Activated CD4-positive, alpha-beta memory T cell treated with anti-CD3 and anti-CD28 coated beads, Interleukin-2, amount 10 ng/mL, durations not matched to agents 7 days and 5 days (primary cell): ENCODE measurements at regions not wholly inside any gene's neighbourhood (a gene's known extent, or its start where the extent isn't known, plus 50 kb on each side); places are given as distances from the start of the nearest gene placed in this dataset.

Source experiments
- CTCF ChIA-PET: fragments of 350-600 bp; sonication (Branson Sonifier 250); formaldehyde crosslinking; loops from one replicate; lab custom pipeline; 2021; ENCODE audit warnings: antibody characterized with exemption, inconsistent platforms; lab: Charles Lee
- POLR2A ChIA-PET: fragments of 350-600 bp; sonication (Branson Sonifier 250); formaldehyde crosslinking; loops from one replicate; lab custom pipeline; 2021; ENCODE audit warnings: antibody characterized with exemption; lab: Charles Lee
- DNase-seq: peaks from one replicate; pipeline ENCODE4 v3.0.0-alpha.2; 2020
- H3K27ac Mint-ChIP-seq: one replicate; pipeline ENCODE4 v1.8.0; 2021; ENCODE audit warnings: mild to moderate bottlenecking, mixed read lengths
- H3K27me3 Mint-ChIP-seq: one replicate; pipeline ENCODE4 v1.8.0; 2021; ENCODE audit warnings: mixed read lengths
- H3K36me3 Mint-ChIP-seq: one replicate; pipeline ENCODE4 v1.8.0; 2021; ENCODE audit warnings: low read depth, mixed read lengths
- H3K4me1 Mint-ChIP-seq: one replicate; pipeline ENCODE4 v1.8.0; 2021; ENCODE audit warnings: mixed read lengths
- H3K4me3 Mint-ChIP-seq: one replicate; pipeline ENCODE4 v1.8.0; 2021; ENCODE audit warnings: mild to moderate bottlenecking, mixed read lengths
- H3K9me3 Mint-ChIP-seq: one replicate; pipeline ENCODE4 v1.8.0; 2021; ENCODE audit warnings: mixed read lengths

- peaks cover 16% of the 10 kb centered on the region for H3K9me3 Mint-ChIP-seq
- no peak for DNase-seq
- H3K36me3 Mint-ChIP-seq, result no peaks in the 10 kb centered on the region
- H3K27me3 Mint-ChIP-seq, result no peaks in the 10 kb centered on the region
- CTCF ChIA-PET, result no interaction called here
- POLR2A ChIA-PET, result no interaction called here
- no peak overlapping the region for H3K4me3 Mint-ChIP-seq
- H3K27ac Mint-ChIP-seq, result no peak overlapping the region
- no peaks in the 10 kb centered on the region for H3K4me1 Mint-ChIP-seq
Observed at GRCh38 chr13:61146158-61146557, 269.5 kb downstream of the PCDH20 start.

DNA sequence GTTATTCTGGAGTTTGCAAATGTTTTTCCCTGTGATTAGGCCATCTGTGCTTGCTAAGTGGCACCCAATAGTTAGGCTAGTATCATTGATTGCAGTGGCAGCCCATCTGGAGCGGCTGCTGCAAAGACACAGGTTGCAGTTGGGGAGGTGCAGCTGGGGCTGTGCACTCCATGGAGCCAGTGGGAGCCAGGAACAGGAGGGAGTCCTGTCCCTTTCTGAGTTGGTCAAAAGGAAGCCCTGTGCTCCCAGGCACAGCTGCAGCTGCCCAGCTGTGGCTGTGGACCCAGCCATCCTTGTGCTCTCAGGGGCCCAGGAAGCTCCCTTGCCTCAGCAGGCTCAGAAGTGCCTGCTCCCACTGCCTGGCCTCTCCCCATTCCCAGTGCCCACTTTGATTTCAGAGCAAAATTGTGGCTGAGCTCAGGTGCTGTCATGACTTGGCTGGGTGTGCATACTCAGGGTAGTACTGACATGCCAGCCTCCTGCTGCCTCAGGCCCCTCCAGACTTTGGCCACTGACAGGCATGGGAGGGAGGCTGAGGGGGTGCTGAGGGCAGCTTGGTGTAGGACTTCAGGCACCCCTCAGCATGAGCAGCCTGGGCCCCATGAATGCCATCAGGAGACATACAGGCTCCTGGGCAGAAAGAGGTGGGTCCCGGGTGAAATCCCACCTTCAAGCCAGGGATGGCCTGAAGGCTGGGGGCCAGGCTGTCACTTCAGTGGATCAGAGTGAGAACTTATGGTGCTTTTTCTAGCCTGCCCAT, 270.6 kb downstream of the PCDH20 start:
- peaks cover 16% of the 10 kb centered on the region for H3K9me3 Mint-ChIP-seq
- no peaks in the 10 kb centered on the region for H3K27me3 Mint-ChIP-seq
- no peaks in the 10 kb centered on the region for H3K36me3 Mint-ChIP-seq
- DNase-seq, result no peak
- POLR2A ChIA-PET, result no interaction called here
- CTCF ChIA-PET, result no interaction called here
- H3K4me1 Mint-ChIP-seq, result no peaks in the 10 kb centered on the region
- no peak overlapping the region for H3K27ac Mint-ChIP-seq
- H3K4me3 Mint-ChIP-seq, result no peak overlapping the region

GRCh38 chr13:61144301-61144700, 271.3 kb downstream of the PCDH20 start:
- Mint-ChIP-seq H3K27me3 (no peaks in the 10 kb centered on the region), H3K4me1 (no peaks in the 10 kb centered on the region), H3K36me3 (no peaks in the 10 kb centered on the region), H3K27ac (no peak overlapping the region), H3K4me3 (no peak overlapping the region), H3K9me3 (peaks cover 16% of the 10 kb centered on the region)
- no peak for DNase-seq
- ChIA-PET CTCF (no interaction called here), POLR2A (no interaction called here)

DNA sequence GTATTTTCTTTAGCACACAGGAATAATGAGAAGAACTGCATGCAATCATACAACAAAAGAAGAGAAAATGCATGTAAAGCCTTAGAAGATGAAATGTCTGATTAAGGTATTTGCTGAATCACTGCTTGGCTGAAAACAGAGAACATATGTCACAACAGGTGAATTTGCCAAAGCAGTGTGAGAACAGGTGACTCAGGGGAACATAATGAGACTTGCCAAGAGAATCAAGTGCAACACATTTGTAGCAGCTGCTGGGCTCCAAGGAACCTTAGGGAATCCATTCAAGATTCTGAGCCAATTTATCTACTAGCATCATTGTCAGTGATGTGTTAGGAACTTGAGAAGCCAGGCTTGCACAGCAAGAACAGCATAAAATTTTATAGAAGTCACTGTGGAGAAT, 273.1 kb downstream of the PCDH20 start:
- Mint-ChIP-seq H3K4me3 (no peak overlapping the region), H3K36me3 (no peaks in the 10 kb centered on the region), H3K27me3 (no peaks in the 10 kb centered on the region), H3K27ac (no peak overlapping the region), H3K9me3 (peaks cover 16% of the 10 kb centered on the region), H3K4me1 (no peaks in the 10 kb centered on the region)
- no peak for DNase-seq
- CTCF ChIA-PET, result no interaction called here
- POLR2A ChIA-PET, result no interaction called here

DNA sequence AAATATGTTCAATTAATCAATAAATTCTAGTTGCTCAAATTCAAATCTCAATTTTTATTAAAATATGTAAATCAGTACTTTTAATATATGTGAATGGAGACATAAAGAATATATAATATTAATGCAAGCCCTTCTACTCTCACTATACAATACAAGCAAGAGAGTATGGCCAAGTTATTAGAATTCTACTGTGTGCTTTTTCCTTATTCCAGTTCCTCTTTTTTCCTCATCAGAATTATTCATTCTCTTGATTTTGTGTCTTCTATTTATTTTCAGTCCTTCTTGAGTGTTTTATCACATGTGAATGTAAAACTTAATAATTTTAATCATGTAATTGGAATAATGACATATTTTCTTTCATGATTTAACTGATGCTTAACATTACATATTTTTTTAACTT, 276.8 kb downstream of the PCDH20 start:
- Mint-ChIP-seq H3K36me3 (no peaks in the 10 kb centered on the region), H3K4me3 (no peak overlapping the region), H3K27me3 (no peaks in the 10 kb centered on the region), H3K27ac (no peak overlapping the region), H3K9me3 (peaks cover 10% of the 10 kb centered on the region), H3K4me1 (no peaks in the 10 kb centered on the region)
- CTCF ChIA-PET, result no interaction called here
- no peak for DNase-seq
- POLR2A ChIA-PET, result no interaction called here

- Mint-ChIP-seq H3K9me3 (peaks cover under 1% of the 10 kb centered on the region), H3K27me3 (no peaks in the 10 kb centered on the region)
- CTCF ChIA-PET, result no interaction called here
Observed at GRCh38 chr13:61136515-61136914, 279.1 kb downstream of the PCDH20 start.

GRCh38 chr13:61136093-61136492, 279.6 kb downstream of the PCDH20 start:
- no peaks in the 10 kb centered on the region for H3K36me3 Mint-ChIP-seq
- no peaks in the 10 kb centered on the region for H3K4me1 Mint-ChIP-seq
- ChIA-PET CTCF (no interaction called here), POLR2A (no interaction called here)
- DNase-seq, result no peak
- H3K4me3 Mint-ChIP-seq, result no peak overlapping the region
- no peaks in the 10 kb centered on the region for H3K27me3 Mint-ChIP-seq
- no peaks in the 10 kb centered on the region for H3K9me3 Mint-ChIP-seq
- no peak overlapping the region for H3K27ac Mint-ChIP-seq

More at GRCh38 chr13:61136515-61136914, 279.1 kb downstream of the PCDH20 start:
- Mint-ChIP-seq H3K27ac (no peak overlapping the region), H3K4me3 (no peak overlapping the region), H3K4me1 (no peaks in the 10 kb centered on the region), H3K36me3 (no peaks in the 10 kb centered on the region)
- POLR2A ChIA-PET, result no interaction called here
- DNase-seq, result no peak

DNA sequence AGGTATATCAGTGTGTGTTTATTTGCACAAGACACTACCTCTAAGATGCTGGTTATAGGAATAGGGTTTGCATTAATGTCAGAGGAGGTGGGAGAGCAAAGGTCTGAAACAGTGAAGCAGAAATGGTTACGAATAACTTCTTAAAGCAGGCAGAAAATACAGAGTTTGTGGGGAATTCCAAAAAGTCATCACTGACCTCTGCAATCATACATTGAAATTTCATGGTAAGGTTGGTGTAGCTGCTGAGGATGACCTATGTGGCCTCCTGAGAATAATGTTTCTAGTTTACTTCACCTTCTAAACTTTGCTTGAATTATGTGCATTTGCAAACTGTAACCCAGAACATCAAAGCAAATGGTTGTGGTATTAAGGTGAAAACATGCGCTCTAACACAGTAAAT, 280.1 kb downstream of the PCDH20 start:
- no peaks in the 10 kb centered on the region for H3K27me3 Mint-ChIP-seq
- ChIA-PET POLR2A (no interaction called here), CTCF (no interaction called here)
- no peaks in the 10 kb centered on the region for H3K9me3 Mint-ChIP-seq
- H3K4me1 Mint-ChIP-seq, result no peaks in the 10 kb centered on the region
- H3K27ac Mint-ChIP-seq, result no peak overlapping the region
- no peaks in the 10 kb centered on the region for H3K36me3 Mint-ChIP-seq
- no peak for DNase-seq
- H3K4me3 Mint-ChIP-seq, result no peak overlapping the region

DNA sequence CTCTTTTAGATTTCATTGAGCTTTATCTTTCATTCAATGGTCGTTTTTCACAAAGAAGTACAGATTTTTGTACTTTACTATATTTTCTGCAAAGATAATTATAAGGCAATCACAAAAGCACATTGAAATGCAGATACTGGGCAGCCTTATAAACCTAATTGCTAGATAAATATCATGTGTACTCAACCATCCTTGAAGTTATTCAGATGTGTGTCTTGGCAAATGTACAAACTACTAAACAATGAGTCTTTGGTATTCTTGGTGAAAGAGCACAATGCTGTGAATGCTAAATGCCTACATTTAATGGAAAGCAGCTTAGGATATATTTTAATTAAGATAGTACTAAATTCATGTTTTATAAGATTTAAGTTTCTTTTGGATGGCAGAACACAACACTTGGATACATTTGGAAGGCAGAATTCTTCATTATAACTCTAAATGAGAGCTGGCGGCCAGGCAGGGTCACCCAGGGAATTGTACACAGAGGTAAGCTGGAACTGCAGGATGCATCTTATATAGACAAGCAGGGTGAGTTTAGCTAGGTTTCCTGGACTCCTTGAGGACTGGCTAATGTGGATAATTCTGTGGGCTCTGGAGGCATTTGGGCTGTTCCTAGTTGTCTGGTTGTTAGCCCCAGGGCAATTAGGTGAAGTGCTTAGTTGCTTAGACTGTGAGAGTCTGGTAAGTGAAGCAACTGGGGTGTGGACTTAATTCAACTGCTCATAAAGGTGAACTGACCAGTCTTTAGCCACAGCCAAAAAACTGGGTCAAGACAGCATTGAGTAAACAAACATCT, 286.6 kb downstream of the PCDH20 start:
- H3K4me1 Mint-ChIP-seq, result no peaks in the 10 kb centered on the region
- H3K27ac Mint-ChIP-seq, result no peak overlapping the region
- no peaks in the 10 kb centered on the region for H3K27me3 Mint-ChIP-seq
- H3K36me3 Mint-ChIP-seq, result no peaks in the 10 kb centered on the region
- CTCF ChIA-PET, result no interaction called here
- no peaks in the 10 kb centered on the region for H3K9me3 Mint-ChIP-seq
- no peak for DNase-seq
- POLR2A ChIA-PET, result no interaction called here
- H3K4me3 Mint-ChIP-seq, result no peak overlapping the region

DNA sequence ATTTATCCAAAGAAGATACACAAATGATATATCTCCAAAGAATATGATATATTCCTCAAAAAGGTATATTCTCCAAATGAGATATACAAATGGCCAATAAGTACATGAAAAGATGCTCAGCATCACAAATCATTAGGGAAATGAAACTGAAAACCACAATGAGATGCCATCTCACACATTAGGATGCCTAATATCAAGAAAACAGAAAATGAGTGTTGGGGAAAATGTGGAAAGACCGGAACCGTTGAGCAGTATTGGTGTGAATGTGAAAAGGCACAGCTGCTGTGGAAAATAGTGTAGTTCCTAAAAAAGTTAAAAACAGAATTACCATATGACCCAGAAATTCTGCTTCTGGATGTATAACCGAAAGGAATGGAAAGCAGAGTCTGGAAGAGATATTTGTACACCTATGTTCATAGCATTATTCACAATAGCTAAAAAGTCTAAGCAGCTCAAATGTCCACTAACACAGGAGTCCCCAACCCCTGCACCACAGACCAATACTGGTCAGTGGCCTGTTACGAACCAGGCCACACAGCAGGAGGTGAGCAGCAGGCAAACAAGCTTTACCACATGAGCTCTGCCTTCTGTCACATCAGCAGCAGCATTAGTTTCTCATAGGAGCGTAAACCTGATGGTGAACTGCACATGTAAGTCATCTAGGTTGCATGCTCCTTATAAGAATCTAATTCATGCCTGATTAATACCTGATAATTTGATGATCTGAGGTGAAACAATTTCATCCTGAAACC, 291.9 kb downstream of the PCDH20 start:
- Mint-ChIP-seq H3K27ac (no peak overlapping the region), H3K9me3 (no peaks in the 10 kb centered on the region), H3K4me3 (no peak overlapping the region), H3K4me1 (no peaks in the 10 kb centered on the region), H3K27me3 (no peaks in the 10 kb centered on the region), H3K36me3 (no peaks in the 10 kb centered on the region)
- DNase-seq, result no peak
- ChIA-PET CTCF (no interaction called here), POLR2A (no interaction called here)

DNA sequence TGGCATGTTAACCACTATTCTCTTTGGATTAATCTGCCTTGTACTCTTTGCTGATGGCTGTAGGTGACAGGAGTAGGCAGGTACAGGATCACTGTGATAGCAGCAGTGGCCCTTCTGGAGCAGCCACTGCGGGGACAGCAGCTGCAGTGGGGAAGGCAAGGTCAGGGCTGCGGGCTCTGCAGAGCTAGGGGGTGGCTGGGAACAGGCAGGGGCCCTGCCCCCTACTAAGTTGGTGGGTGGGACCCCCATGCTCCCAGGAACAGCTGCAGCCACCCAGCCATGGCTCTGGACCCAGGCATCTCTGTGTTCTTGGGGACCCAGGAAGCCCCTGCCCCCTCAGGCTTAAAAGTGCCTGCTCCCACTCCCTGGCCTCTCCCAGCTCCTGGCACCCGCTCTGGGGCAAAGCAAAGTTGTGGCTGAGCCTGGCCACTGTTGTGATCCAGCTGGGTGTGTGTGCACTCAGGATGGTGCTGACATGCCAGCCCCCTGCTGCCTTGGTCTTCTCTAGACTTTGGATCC, 302.4 kb downstream of the PCDH20 start:
- peaks cover 2% of the 10 kb centered on the region for H3K9me3 Mint-ChIP-seq
- CTCF ChIA-PET, result no interaction called here
- POLR2A ChIA-PET, result no interaction called here
- H3K27me3 Mint-ChIP-seq, result no peaks in the 10 kb centered on the region
- no peaks in the 10 kb centered on the region for H3K4me1 Mint-ChIP-seq
- no peak overlapping the region for H3K4me3 Mint-ChIP-seq
- no peak for DNase-seq
- H3K27ac Mint-ChIP-seq, result no peak overlapping the region
- H3K36me3 Mint-ChIP-seq, result no peaks in the 10 kb centered on the region

- POLR2A ChIA-PET, result no interaction called here
- Mint-ChIP-seq H3K27ac (no peak overlapping the region), H3K9me3 (peaks cover 2% of the 10 kb centered on the region), H3K4me1 (no peaks in the 10 kb centered on the region), H3K36me3 (no peaks in the 10 kb centered on the region), H3K4me3 (no peak overlapping the region), H3K27me3 (no peaks in the 10 kb centered on the region)
- CTCF ChIA-PET, result no interaction called here
- no peak for DNase-seq
Observed at GRCh38 chr13:61111529-61111928, 304.1 kb downstream of the PCDH20 start.

DNA sequence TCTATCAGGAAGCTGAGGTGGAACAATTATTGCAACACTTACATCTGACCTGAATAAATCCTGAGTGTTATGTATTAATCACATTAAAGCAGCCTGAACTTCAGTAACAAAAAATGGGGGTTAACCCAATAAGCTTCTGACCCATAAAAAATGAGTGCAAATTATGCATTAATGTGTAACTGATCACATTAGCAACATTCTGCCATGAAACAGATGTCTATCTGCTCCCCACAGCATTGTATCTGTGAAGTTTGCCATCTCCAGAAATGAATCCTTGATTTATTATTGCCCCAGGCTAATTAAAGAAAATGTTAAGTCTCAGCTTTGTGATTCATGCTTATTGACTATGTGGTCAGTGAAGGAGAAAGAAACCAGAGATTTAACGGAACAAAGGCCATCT, 304.9 kb downstream of the PCDH20 start:
- no peak overlapping the region for H3K4me3 Mint-ChIP-seq
- peaks cover 1% of the 10 kb centered on the region for H3K9me3 Mint-ChIP-seq
- CTCF ChIA-PET, result no interaction called here
- no peaks in the 10 kb centered on the region for H3K27me3 Mint-ChIP-seq
- no peak overlapping the region for H3K27ac Mint-ChIP-seq
- no peaks in the 10 kb centered on the region for H3K4me1 Mint-ChIP-seq
- no peak for DNase-seq
- H3K36me3 Mint-ChIP-seq, result no peaks in the 10 kb centered on the region
- POLR2A ChIA-PET, result no interaction called here
